Fibroblast of villous mesenchyme (primary cell): ENCODE measurements at regions not wholly inside any gene's neighbourhood (a gene's known extent, or its start where the extent isn't known, plus 50 kb on each side); places are given as distances from the start of the nearest gene placed in this dataset.

Experiments used
- DNase-seq: peaks from one replicate; pipeline ENCODE4 v3.0.0-alpha.2; 2010; ENCODE audit warnings: low read depth
- H3K4me3 ChIP-seq: 2 replicates; pipeline ENCODE4 v1.5.1; 2011; ENCODE audit warnings: low read depth, mild to moderate bottlenecking, low read length
- CTCF ChIP-seq: IDR thresholded peaks from 2 replicates; pipeline ENCODE4 v1.5.1; 2012; ENCODE audit warnings: low read depth, mild to moderate bottlenecking, low read length; ENCODE audit not compliant: insufficient read depth

DNA sequence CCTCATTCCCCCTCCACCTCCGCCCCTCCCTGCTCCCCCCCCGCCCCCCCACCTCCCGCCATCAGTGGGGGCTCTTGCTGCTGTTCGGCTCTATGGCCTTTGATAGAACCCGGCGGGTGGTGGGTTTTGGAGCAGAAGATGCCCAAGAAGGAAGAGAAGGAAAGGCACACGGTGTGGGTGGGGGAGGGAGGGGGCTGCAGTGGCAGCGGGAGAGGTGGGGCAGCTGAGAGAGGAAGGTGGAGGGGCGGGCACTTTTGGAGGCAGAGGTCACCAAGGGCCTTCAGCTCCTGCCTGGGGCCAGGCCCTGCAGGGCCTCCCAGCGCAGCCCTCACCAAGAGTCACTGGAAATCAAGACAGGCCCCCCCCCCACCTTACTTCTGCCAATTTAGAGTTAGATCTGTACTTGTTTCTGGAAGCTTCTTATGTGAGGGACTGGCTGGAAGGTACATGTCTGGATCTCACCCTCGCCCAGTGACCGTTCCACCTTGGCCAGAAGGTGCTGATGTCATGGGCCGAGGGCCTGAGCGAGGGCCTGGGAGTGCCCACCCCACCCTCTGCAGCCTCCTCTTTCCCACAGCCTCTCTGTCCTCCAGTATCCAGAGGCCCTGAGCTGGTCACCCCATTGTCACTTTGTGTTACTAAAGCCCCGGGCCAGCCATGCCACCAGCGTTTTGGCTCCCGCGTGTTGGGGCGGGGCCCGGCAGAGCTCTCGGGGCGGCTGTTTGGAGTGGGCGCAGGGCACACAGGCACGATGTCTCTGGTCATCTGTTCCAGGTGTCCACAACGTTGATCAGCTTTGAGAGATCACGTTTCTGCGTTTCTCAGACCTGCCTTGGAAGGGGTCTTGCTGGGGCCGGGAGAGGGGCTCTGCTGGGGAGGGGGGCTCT is 153.9 kb downstream of the KIF26A start:
- no peak for DNase-seq
- TF ChIP-seq CTCF, result no peak
- H3K4me3 ChIP-seq, result no peak overlapping the region

GRCh38 chr14:104293231-104293841 is 154.9 kb downstream of the KIF26A start:
- no peak overlapping the region for H3K4me3 ChIP-seq
- no peak for TF ChIP-seq CTCF
- no peak for DNase-seq

DNA sequence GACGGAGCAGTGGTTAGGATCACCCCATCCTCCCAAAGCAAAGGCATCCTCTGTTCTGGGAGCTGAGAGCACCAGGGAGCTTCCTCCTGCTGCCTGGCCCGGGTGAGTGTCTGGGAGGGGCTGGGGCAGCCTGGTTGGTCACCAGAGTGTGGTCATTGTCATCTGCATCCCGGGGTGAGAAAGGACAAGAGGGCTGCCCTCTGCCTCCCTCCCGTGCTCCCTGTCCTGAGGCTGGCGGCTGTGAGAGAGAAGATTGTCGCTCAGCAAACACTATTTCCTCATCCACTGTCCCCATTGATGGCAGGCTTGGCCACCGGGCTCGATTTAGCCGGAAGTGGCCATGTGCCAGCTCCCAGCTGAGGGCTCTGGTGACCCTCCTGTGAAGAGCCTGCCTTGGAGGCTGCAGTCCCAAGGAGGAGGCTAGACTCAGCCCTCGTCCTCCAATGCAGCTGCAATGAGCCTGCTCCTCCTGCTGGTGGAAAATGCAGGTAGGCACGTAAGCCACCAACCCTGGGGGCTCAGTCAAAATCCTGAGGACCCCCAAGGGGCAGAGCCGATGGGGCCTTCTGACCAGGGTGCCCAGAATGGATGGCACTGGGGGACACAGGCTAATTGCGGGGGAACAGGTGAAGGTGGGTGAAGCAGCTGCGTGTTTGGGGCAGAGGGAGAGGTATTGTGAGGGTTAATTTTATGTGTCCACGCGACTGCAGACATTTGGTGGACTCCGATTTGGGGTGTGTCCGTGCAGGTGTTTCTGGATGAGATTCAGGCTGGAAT is 155.7 kb downstream of the KIF26A start:
- DNase-seq, result no peak
- no peak overlapping the region for H3K4me3 ChIP-seq
- TF ChIP-seq CTCF, result no peak

DNA sequence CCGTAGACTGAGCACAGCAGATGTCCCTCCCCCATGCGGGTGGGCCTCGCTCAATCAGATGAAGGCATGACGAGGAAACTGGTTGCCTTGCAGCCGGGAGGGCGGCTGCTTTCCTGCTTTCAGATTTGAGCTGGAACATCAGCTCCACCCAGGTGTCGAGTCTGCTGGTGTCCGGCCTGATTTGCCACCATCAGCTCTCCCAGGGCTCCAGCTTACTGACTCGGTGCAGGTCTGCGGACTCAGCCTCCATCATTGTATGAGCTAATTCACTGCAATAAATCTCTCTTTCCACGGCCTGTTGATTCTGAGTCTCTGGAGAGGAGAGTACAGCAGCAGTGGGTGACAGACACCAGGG is 156.2 kb downstream of the KIF26A start:
- TF ChIP-seq CTCF, result no peak
- no peak overlapping the region for H3K4me3 ChIP-seq
- DNase-seq, result no peak

DNA sequence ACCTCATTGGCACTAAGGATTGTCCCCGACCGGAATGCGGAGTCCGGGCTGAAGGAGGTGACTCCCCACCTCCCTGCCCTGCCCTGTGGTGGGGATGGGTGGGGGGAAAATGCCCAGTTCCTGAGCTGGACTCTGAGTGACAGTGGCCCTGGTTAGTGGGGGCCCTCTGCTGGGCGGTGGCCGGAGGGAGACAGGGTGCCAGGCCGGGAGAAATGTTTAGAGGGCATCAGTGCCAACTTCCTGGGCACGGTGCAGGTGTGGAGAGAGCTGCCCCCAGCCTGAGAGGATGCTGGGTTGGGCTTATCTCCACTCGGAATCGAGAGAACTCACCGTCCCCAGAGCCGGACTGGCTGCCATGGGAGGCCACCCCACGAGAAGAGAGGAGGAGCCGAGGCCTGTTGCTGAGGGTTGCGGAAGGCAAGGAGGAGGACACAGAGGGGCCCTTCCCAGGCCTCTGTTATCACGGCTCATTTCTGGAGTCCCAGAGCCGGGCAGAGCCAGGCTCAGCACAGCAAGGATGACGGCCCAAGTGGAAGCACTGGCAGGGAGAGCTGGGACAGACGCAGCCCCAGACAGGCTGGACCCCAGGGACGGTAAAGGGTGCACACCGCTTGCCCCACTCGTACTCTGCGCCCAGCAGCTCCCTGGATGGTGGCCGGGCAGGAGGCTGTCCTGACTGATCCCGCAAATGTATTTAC is 156.7 kb downstream of the KIF26A start:
- no peak overlapping the region for H3K4me3 ChIP-seq
- no peak for DNase-seq
- no peak for TF ChIP-seq CTCF

DNA sequence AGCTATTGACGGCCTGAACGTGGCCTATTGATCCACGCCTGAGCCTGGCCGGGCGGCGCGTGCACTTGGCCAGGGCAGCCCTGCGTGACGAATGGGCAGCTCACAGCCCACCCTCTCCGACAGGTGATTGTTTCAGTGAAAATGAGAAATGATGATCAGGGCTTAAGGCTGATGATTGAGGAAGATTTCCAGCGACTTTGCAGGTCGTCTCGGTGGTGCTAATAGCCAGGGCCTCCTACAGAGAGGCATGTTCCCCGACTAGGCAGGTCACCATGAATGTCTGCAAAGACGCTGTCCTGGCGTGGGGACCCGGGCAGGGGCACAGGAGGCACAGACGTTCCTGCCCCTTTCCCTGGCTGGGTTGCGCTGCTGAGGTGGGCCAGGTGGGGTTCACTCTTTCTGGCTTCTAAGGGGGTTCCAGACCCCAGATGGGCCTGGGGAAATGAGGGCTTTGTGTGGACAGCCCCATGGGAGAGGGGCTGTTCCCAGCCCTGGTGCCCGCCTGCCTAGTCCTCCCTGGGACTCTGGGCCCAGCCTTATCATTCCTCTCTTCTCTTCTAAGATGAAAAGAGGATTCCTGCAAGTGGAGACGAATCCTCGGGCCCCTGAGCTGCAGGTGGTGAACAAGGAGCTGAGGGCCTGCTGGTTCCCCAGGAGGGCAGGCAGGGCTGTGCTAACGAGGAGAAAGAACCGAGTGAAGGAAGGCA is 157.4 kb downstream of the KIF26A start:
- TF ChIP-seq CTCF, result no peak
- DNase-seq, result no peak
- no peak overlapping the region for H3K4me3 ChIP-seq
